ENCODE measurements at regions not wholly inside any gene's neighbourhood (a gene's known extent, or its start where the extent isn't known, plus 50 kb on each side); places are given as distances from the start of the nearest gene placed in this dataset.
"Not testable (repeated sequence)": the region's sequence is repeated elsewhere in the genome, so short reads cannot be mapped to it uniquely, and the experiment has no call there.

GRCh38 chr13:26847281-26847680 is 86.7 kb upstream of the GPR12 start (continued):
- TF ChIP-seq, protein P1, sequence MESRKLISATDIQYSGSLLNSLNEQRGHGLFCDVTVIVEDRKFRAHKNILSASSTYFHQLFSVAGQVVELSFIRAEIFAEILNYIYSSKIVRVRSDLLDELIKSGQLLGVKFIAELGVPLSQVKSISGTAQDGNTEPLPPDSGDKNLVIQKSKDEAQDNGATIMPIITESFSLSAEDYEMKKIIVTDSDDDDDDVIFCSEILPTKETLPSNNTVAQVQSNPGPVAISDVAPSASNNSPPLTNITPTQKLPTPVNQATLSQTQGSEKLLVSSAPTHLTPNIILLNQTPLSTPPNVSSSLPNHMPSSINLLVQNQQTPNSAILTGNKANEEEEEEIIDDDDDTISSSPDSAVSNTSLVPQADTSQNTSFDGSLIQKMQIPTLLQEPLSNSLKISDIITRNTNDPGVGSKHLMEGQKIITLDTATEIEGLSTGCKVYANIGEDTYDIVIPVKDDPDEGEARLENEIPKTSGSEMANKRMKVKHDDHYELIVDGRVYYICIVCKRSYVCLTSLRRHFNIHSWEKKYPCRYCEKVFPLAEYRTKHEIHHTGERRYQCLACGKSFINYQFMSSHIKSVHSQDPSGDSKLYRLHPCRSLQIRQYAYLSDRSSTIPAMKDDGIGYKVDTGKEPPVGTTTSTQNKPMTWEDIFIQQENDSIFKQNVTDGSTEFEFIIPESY (IDR thresholded peaks at IDR 0.05; ENCODE audit: extremely low read depth, insufficient replicate concordance, low read length) = no peak

GRCh38 chr13:26845063-26845462 is 84.5 kb upstream of the GPR12 start:
- H4K20me1 ChIP-seq (ENCODE audit: insufficient read depth); ATAC-seq; H3K36me3 ChIP-seq (ENCODE audit: control insufficient read depth in 1 of 2, insufficient read depth in 2 of 2, low read length in 2 of 2); H3K4me3 ChIP-seq (replicated peaks in 1 of 2; ENCODE audit: low read depth in 1 of 2, low read length in 2 of 2); H3K79me2 ChIP-seq (ENCODE audit: insufficient read depth, low read length); RAD21 ChIA-PET (ENCODE audit: low non-redundant PET in 1 of 2, low total read pairs in 2 of 2, uncharacterized antibody in 2 of 2, unreplicated experiment in 2 of 2); DNase-seq (ENCODE audit: low read depth, low spot score); H3K27ac ChIP-seq (ENCODE audit: low read depth, low read length); BruUV-seq (replicated peaks); POLR2A ChIA-PET; H2AFZ ChIP-seq (ENCODE audit: low read depth, low read length, poor library complexity, severe bottlenecking); H3K4me1 ChIP-seq (ENCODE audit: control insufficient read depth in 1 of 2, insufficient read depth in 2 of 2, low read length in 2 of 2); H3K9me3 ChIP-seq (ENCODE audit: control insufficient read depth in 1 of 2, insufficient read depth in 1 of 2, low read depth in 1 of 2, low read length in 2 of 2); H3K9me2 ChIP-seq (ENCODE audit: insufficient read depth); intact Hi-C loops (cut with micrococcal nuclease); H3K4me2 ChIP-seq (ENCODE audit: low read length); CTCF ChIA-PET; H3K9ac ChIP-seq (ENCODE audit: low read length): not testable (repeated sequence)
- H3K27me3 ChIP-seq (ENCODE audit: insufficient read depth, low read length) = peaks cover 59% of the 10 kb centered on the region

DNA sequence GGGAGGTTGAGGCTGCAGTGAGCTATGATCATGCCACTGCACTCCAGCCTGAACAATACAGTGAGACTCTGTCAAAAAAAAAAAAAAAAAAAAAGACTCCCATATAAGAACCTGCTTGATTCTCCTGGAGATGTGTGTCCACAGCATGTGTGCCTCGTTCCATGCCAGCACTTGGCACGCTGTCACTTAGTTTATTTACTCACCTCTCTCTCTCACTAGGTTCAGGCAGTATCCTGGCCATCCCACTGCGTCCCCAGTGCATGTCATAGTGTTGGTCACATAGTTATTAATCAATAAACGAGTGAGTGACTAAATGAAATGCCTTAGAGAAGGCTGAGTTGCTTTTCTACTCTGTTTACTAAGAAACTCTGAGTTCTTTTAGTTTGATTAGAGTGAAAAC is 79.1 kb upstream of the GPR12 start:
- peaks cover 81% of the 10 kb centered on the region for H3K27me3 ChIP-seq (ENCODE audit: insufficient read depth, low read length)
- TF ChIP-seq CEBPB (IDR thresholded peaks at IDR 0.05; ENCODE audit: low read depth) (no peak), ELF1 (IDR thresholded peaks at IDR 0.05; ENCODE audit: borderline replicate concordance, low read depth) (no peak), POLR2AphosphoS5 (IDR thresholded peaks at IDR 0.05; ENCODE audit: low read depth, low read length) (no peak), REST (IDR thresholded peaks at IDR 0.05; ENCODE audit: low read depth) (no peak), ZNF274 (IDR thresholded peaks at IDR 0.05; ENCODE audit: low read depth, low read length) (no peak), CBX3 (IDR thresholded peaks at IDR 0.05; ENCODE audit: low read depth) (no peak), JUND (IDR thresholded peaks at IDR 0.05) (no peak), CTCF (IDR thresholded peaks at IDR 0.05 in 2 of 3, conservative IDR thresholded peaks at IDR 0.05 in 1 of 3; ENCODE audit: borderline replicate concordance in 1 of 3, insufficient read depth in 1 of 3, low read depth in 2 of 3, low read length in 2 of 3) (no peak), RAD21 (IDR thresholded peaks at IDR 0.05; ENCODE audit: low read depth) (no peak), ZFX (IDR thresholded peaks at IDR 0.05) (no peak), EZH2 (IDR thresholded peaks at IDR 0.05) (no peak), SIN3A (IDR thresholded peaks at IDR 0.05; ENCODE audit: low read depth) (no peak)

More for the DNA sequence above, 79.1 kb upstream of the GPR12 start:
- Histone ChIP-seq H3K4me2 (ENCODE audit: low read length) (no peak overlapping the region), H2AFZ (ENCODE audit: low read depth, low read length, poor library complexity, severe bottlenecking) (no peak overlapping the region), H3K9me2 (ENCODE audit: insufficient read depth) (no peaks in the 10 kb centered on the region), H3K79me2 (ENCODE audit: insufficient read depth, low read length) (no peaks in the 10 kb centered on the region), H3K9me3 (ENCODE audit: control insufficient read depth in 1 of 2, insufficient read depth in 1 of 2, low read depth in 1 of 2, low read length in 2 of 2) (no peaks in the 10 kb centered on the region), H3K4me3 (replicated peaks in 1 of 2; ENCODE audit: low read depth in 1 of 2, low read length in 2 of 2) (no peak overlapping the region), H3K36me3 (ENCODE audit: control insufficient read depth in 1 of 2, insufficient read depth in 2 of 2, low read length in 2 of 2) (no peaks in the 10 kb centered on the region), H3K27ac (ENCODE audit: low read depth, low read length) (no peak overlapping the region), H3K9ac (ENCODE audit: low read length) (no peak overlapping the region), H4K20me1 (ENCODE audit: insufficient read depth) (no peaks in the 10 kb centered on the region), H3K4me1 (ENCODE audit: control insufficient read depth in 1 of 2, insufficient read depth in 2 of 2, low read length in 2 of 2) (no peaks in the 10 kb centered on the region)
- POLR2A ChIA-PET = no interaction called here
- BruUV-seq (replicated peaks) = no TSS peak
- CTCF ChIA-PET = no interaction called here
- ATAC-seq = no peak
- DNase-seq (ENCODE audit: low read depth, low spot score) = no peak
- intact Hi-C loops (cut with micrococcal nuclease) = no loop called here
- RAD21 ChIA-PET (ENCODE audit: low non-redundant PET in 1 of 2, low total read pairs in 2 of 2, uncharacterized antibody in 2 of 2, unreplicated experiment in 2 of 2) = no interaction called here
